Panc1 (cell line): ENCODE measurements at regions not wholly inside any gene's neighbourhood (a gene's known extent, or its start where the extent isn't known, plus 50 kb on each side); places are given as distances from the start of the nearest gene placed in this dataset.
A peak's percentile ranks its signal among the peaks of the same experiment; 100 is the strongest.

Source experiments
- ATAC-seq: fragments of 200-7000 bp; cut with Tn5 transposase; 2 replicates; pipeline ENCODE4 v1.9.1; 2020; ENCODE audit warnings: mild to moderate bottlenecking, moderate library complexity
- BruUV-seq: library from RNA; stranded (reverse); fragments of 400-500 nt; replicated peaks from 2 replicates; lab custom pipeline; 2021; lab: Mats Ljungman, UMichigan
- CTCF ChIA-PET: fragments of 300-600 bp; sonication (Branson Sonifier 250); formaldehyde crosslinking; loops from one replicate; lab custom pipeline; 2022; ENCODE audit warnings: antibody characterized with exemption; lab: Charles Lee
- POLR2A ChIA-PET: fragments of 300-600 bp; sonication (Branson Sonifier 250); formaldehyde crosslinking; loops from one replicate; lab custom pipeline; 2022; ENCODE audit warnings: antibody characterized with exemption; lab: Charles Lee
- DNase-seq: peaks from one replicate; pipeline ENCODE4 v3.0.0-alpha.2; 2010; ENCODE audit warnings: low read depth, low spot score
- H3K27ac ChIP-seq: 2 replicates; pipeline ENCODE4 v1.5.1; 2011; ENCODE audit warnings: mild to moderate bottlenecking, low read length, inconsistent platforms
- H3K27me3 ChIP-seq: fragments of 200-500 bp; sonication (Bioruptor generic); 2 replicates; pipeline ENCODE4 v1.6.0; 2014; ENCODE audit warnings: low read length, inconsistent platforms; ENCODE audit not compliant: control insufficient read depth, insufficient read depth
- H3K36me3 ChIP-seq: fragments of 200-500 bp; sonication (Bioruptor generic); 2 replicates; pipeline ENCODE4 v1.5.1; 2014; ENCODE audit warnings: inconsistent platforms, mild to moderate bottlenecking, low read length, moderate library complexity; ENCODE audit not compliant: control insufficient read depth, insufficient read depth
- H3K4me1 ChIP-seq: 2 replicates; pipeline ENCODE4 v1.5.1; 2011; ENCODE audit warnings: inconsistent platforms, mild to moderate bottlenecking, low read length, moderate library complexity; ENCODE audit not compliant: control insufficient read depth, insufficient read depth
- H3K4me3 ChIP-seq, 2 experiments: 2 replicates each; pipeline ENCODE4 v1.5.1; 2011 to 2012; ENCODE audit warnings: low read depth in 2 of 2, low read length in 2 of 2, mild to moderate bottlenecking in 2 of 2, inconsistent platforms in 1 of 2, moderate library complexity in 1 of 2
- H3K9me3 ChIP-seq: fragments of 200-500 bp; sonication (Bioruptor generic); 2 replicates; pipeline ENCODE4 v1.5.1; 2014; ENCODE audit warnings: low read depth, mild to moderate bottlenecking, inconsistent platforms, low read length, moderate library complexity; ENCODE audit not compliant: control insufficient read depth, insufficient read depth
- CTCF ChIP-seq: fragments of 450-650 bp; IDR thresholded peaks from 2 replicates; pipeline ENCODE4 v1.5.1; 2017; ENCODE audit warnings: mild to moderate bottlenecking
- POLR2AphosphoS5 ChIP-seq: IDR thresholded peaks from 2 replicates; pipeline ENCODE4 v1.6.1; 2012; ENCODE audit warnings: mild to moderate bottlenecking, low read depth, low read length, moderate library complexity
- REST ChIP-seq, 2 experiments: IDR thresholded peaks; 2 replicates each; pipeline ENCODE4 v1.6.1; 2011 to 2012; ENCODE audit warnings: low read depth in 2 of 2, control low read depth in 1 of 2, low read length in 1 of 2, mild to moderate bottlenecking in 1 of 2, moderate library complexity in 1 of 2; ENCODE audit not compliant: insufficient read depth in 1 of 2
- SIN3A ChIP-seq: IDR thresholded peaks from 2 replicates; pipeline ENCODE4 v1.6.1; 2012; ENCODE audit warnings: low read depth, mild to moderate bottlenecking, low read length, moderate library complexity, borderline replicate concordance; ENCODE audit not compliant: insufficient read depth
- TCF7L2 ChIP-seq: IDR thresholded peaks from 2 replicates; pipeline ENCODE4 v1.6.1; 2011; ENCODE audit warnings: mild to moderate bottlenecking, low read depth, low read length, inconsistent platforms
- in situ Hi-C: cut with HindIII; loops from 2 replicates; pipeline ENCODE4 v1.10.0; 2016; ENCODE audit warnings: low sequenced_read_pairs, low pct_unique_long_range_greater_than_20kb
- intact Hi-C: fragments of 100-400 bp; cut with micrococcal nuclease; formaldehyde crosslinking; loops from one replicate; pipeline ENCODE4 v1.10.0; 2022; ENCODE audit not compliant: unreplicated experiment

GRCh38 chr17:21511363-21512195 lies 135.4 kb downstream of the KCNJ12 start:
- DNase-seq (peak; percentile 38), ATAC-seq (peak; percentile 97)
- Histone ChIP-seq H3K36me3 (no peaks in the 10 kb centered on the region), H3K4me3 (peak overlapping the region; percentile 47 to 50), H3K27me3 (no peaks in the 10 kb centered on the region), H3K27ac (peak overlapping the region; percentile 39; the same call in 1 of the 2 replicates), H3K4me1 (no peaks in the 10 kb centered on the region), H3K9me3 (no peaks in the 10 kb centered on the region)
- CTCF ChIA-PET, result interaction anchor here (0.6 to 2.5 kb wide), 7 partner anchors 11 to 382 kb away, joined by 3 to 41 read pairs (median 3); no protein-coding TSS in a partner anchor
- POLR2A ChIA-PET, result interaction anchor here (0.7 kb wide), 1 partner anchor 469 kb away, joined by 3 read pairs; the partner anchor contains the start of gene USP22
- no TSS peak for BruUV-seq
- TF ChIP-seq CTCF (peak; percentile 92), SIN3A (no peak)
- in situ Hi-C loops (no loop called here), intact Hi-C loops (loop anchor here (1.0 to 2.0 kb wide), 2 partner anchors 54 to 231 kb away; no protein-coding TSS in a partner anchor)

GRCh38 chr17:21512307-21513011 lies 136.3 kb downstream of the KCNJ12 start:
- H3K4me3 ChIP-seq, result peak overlapping the region in 1 of 2 experiments; percentile 47; a peak in 2 of 4 replicates
- in situ Hi-C loops (no loop called here), intact Hi-C loops (loop anchor here (2.0 kb wide), 1 partner anchor 232 kb away; no protein-coding TSS in a partner anchor)
- POLR2A ChIA-PET, result no interaction called here
- H3K27ac ChIP-seq, result no peak overlapping the region
- H3K4me1 ChIP-seq, result no peaks in the 10 kb centered on the region
- TF ChIP-seq REST (IDR thresholded peaks at IDR 0.05; ENCODE audit: insufficient read depth in 1 of 2, low read depth in 2 of 2, low read length in 1 of 2) (no peak), SIN3A (no peak), CTCF (no peak), POLR2AphosphoS5 (no peak), TCF7L2 (no peak)
- H3K36me3 ChIP-seq, result no peaks in the 10 kb centered on the region
- no peaks in the 10 kb centered on the region for H3K27me3 ChIP-seq
- CTCF ChIA-PET, result interaction anchor here (0.6 to 2.5 kb wide), 2 partner anchors 38 to 55 kb away, joined by 7 to 41 read pairs; no protein-coding TSS in a partner anchor
- ATAC-seq (no peak), DNase-seq (no peak)
- no peaks in the 10 kb centered on the region for H3K9me3 ChIP-seq
- BruUV-seq, result no TSS peak
